ENCODE measurements at regions not wholly inside any gene's neighbourhood (a gene's known extent, or its start where the extent isn't known, plus 50 kb on each side); places are given as distances from the start of the nearest gene placed in this dataset.
A peak's percentile ranks its signal among the peaks of the same experiment; 100 is the strongest.
"Not testable (repeated sequence)": the region's sequence is repeated elsewhere in the genome, so short reads cannot be mapped to it uniquely, and the experiment has no call there.

GRCh38 chr3:66836363-66837152, 161.5 kb upstream of the KBTBD8 start:
- Mint-ChIP-seq H3K27me3 (ENCODE audit: insufficient read depth, unreplicated experiment) (peaks cover 2% of the 10 kb centered on the region), H3K36me3 (ENCODE audit: insufficient read depth, unreplicated experiment) (no peaks in the 10 kb centered on the region), H3K4me3 (ENCODE audit: unreplicated experiment) (no peak overlapping the region), H3K27ac (ENCODE audit: unreplicated experiment) (no peak overlapping the region), H3K9me3 (ENCODE audit: unreplicated experiment) (no peaks in the 10 kb centered on the region), H3K4me1 (ENCODE audit: low read depth, unreplicated experiment) (no peaks in the 10 kb centered on the region)
- ChIA-PET POLR2A (no interaction called here), CTCF (no interaction called here)
- DNase-seq: no peak
- Histone ChIP-seq H3K4me1 (0 out of 2 replicates have a peak, but pooled peaks cover under 1% of the 10 kb centered on the region), H3K9me3 (no peaks in the 10 kb centered on the region), H3K27me3 (replicated peaks; ENCODE audit: control insufficient read depth, insufficient read depth, low read length) (no peaks in the 10 kb centered on the region), H3K36me3 (ENCODE audit: control insufficient read depth, insufficient read depth, low read length) (no peaks in the 10 kb centered on the region), H3K4me3 (ENCODE audit: low read depth, low read length) (no peak overlapping the region)
- no TSS peak for BruUV-seq (replicated peaks)
- TF ChIP-seq, protein P1, sequence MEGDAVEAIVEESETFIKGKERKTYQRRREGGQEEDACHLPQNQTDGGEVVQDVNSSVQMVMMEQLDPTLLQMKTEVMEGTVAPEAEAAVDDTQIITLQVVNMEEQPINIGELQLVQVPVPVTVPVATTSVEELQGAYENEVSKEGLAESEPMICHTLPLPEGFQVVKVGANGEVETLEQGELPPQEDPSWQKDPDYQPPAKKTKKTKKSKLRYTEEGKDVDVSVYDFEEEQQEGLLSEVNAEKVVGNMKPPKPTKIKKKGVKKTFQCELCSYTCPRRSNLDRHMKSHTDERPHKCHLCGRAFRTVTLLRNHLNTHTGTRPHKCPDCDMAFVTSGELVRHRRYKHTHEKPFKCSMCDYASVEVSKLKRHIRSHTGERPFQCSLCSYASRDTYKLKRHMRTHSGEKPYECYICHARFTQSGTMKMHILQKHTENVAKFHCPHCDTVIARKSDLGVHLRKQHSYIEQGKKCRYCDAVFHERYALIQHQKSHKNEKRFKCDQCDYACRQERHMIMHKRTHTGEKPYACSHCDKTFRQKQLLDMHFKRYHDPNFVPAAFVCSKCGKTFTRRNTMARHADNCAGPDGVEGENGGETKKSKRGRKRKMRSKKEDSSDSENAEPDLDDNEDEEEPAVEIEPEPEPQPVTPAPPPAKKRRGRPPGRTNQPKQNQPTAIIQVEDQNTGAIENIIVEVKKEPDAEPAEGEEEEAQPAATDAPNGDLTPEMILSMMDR (IDR thresholded peaks at IDR 0.05; ENCODE audit: insufficient read depth in 1 of 2, low read depth in 1 of 2, low read length in 1 of 2, severe bottlenecking in 1 of 2, unreplicated experiment in 1 of 2): peak; percentile 11 to 30
- intact Hi-C loops (cut with micrococcal nuclease; ENCODE audit: unreplicated experiment): no loop called here

GRCh38 chr3:66838704-66839103, 159.4 kb upstream of the KBTBD8 start:
- H3K9me3 ChIP-seq: no peaks in the 10 kb centered on the region
- H3K9me3 Mint-ChIP-seq (ENCODE audit: unreplicated experiment): no peaks in the 10 kb centered on the region
- H3K36me3 Mint-ChIP-seq (ENCODE audit: insufficient read depth, unreplicated experiment): no peaks in the 10 kb centered on the region
- no peak for DNase-seq
- H3K36me3 ChIP-seq (ENCODE audit: control insufficient read depth, insufficient read depth, low read length): no peaks in the 10 kb centered on the region
- H3K4me3 ChIP-seq (ENCODE audit: low read depth, low read length): no peak overlapping the region
- ChIA-PET POLR2A (no interaction called here), CTCF (no interaction called here)
- 0 out of 2 replicates have a peak, but pooled peaks cover 8% of the 10 kb centered on the region for H3K4me1 ChIP-seq
- intact Hi-C loops (cut with micrococcal nuclease; ENCODE audit: unreplicated experiment): no loop called here
- no TSS peak for BruUV-seq (replicated peaks)
- H3K27ac Mint-ChIP-seq (ENCODE audit: unreplicated experiment): no peak overlapping the region
- H3K27me3 ChIP-seq (replicated peaks; ENCODE audit: control insufficient read depth, insufficient read depth, low read length): no peaks in the 10 kb centered on the region
- no peaks in the 10 kb centered on the region for H3K27me3 Mint-ChIP-seq (ENCODE audit: insufficient read depth, unreplicated experiment)
- no peak overlapping the region for H3K4me3 Mint-ChIP-seq (ENCODE audit: unreplicated experiment)
- H3K4me1 Mint-ChIP-seq (ENCODE audit: low read depth, unreplicated experiment): no peaks in the 10 kb centered on the region
- TF ChIP-seq, protein P1 (IDR thresholded peaks at IDR 0.05; ENCODE audit: insufficient read depth in 1 of 2, low read depth in 1 of 2, low read length in 1 of 2, severe bottlenecking in 1 of 2, unreplicated experiment in 1 of 2): no peak

GRCh38 chr3:66839508-66839907, 158.6 kb upstream of the KBTBD8 start:
- Histone ChIP-seq H3K9me3 (no peaks in the 10 kb centered on the region), H3K4me3 (ENCODE audit: low read depth, low read length) (no peak overlapping the region), H3K4me1 (0 out of 2 replicates have a peak, but pooled peaks cover 8% of the 10 kb centered on the region), H3K36me3 (ENCODE audit: control insufficient read depth, insufficient read depth, low read length) (no peaks in the 10 kb centered on the region), H3K27me3 (replicated peaks; ENCODE audit: control insufficient read depth, insufficient read depth, low read length) (no peaks in the 10 kb centered on the region)
- Mint-ChIP-seq H3K4me1 (ENCODE audit: low read depth, unreplicated experiment) (no peaks in the 10 kb centered on the region), H3K36me3 (ENCODE audit: insufficient read depth, unreplicated experiment) (no peaks in the 10 kb centered on the region), H3K27me3 (ENCODE audit: insufficient read depth, unreplicated experiment) (peaks cover 4% of the 10 kb centered on the region), H3K4me3 (ENCODE audit: unreplicated experiment) (no peak overlapping the region), H3K9me3 (ENCODE audit: unreplicated experiment) (no peaks in the 10 kb centered on the region), H3K27ac (ENCODE audit: unreplicated experiment) (no peak overlapping the region)
- no peak for DNase-seq
- TF ChIP-seq, protein P1 (IDR thresholded peaks at IDR 0.05; ENCODE audit: insufficient read depth in 1 of 2, low read depth in 1 of 2, low read length in 1 of 2, severe bottlenecking in 1 of 2, unreplicated experiment in 1 of 2): no peak
- no TSS peak for BruUV-seq (replicated peaks)
- intact Hi-C loops (cut with micrococcal nuclease; ENCODE audit: unreplicated experiment): no loop called here
- CTCF ChIA-PET: no interaction called here
- POLR2A ChIA-PET: no interaction called here

DNA sequence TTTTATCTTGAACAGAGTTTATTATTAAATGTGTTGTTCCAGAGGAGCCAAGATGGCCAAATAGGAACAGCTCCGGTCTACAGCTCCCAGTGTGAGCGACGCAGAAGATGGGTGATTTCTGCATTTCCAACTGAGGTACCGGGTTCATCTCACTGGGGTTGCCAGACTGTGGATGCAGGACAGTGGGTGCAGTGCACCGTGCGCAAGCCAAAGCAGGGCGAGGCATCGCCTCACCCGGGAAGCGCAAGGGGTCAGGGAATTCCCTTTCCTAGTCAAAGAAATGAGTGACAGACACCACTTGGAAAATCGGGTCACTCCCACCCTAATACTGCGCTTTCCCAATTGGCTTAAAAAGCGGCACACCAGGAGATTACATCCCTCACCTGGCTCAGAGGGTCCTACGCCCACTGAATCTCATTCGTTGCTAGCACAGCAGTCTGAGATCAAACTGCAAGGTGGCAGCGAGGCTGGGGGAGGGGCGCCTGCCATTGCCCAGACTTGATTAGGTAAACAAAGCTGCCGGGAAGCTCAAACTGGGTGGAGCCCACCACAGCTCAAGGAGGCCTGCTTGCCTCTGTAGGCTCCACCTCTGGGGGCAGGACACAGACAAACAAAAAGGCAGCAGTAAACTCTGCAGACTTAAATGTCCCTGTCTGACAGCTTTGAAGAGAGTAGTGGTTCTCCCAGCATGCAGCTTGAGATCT, 155.2 kb upstream of the KBTBD8 start:
- H3K4me1 Mint-ChIP-seq (ENCODE audit: low read depth, unreplicated experiment); H3K36me3 ChIP-seq (ENCODE audit: control insufficient read depth, insufficient read depth, low read length); H3K9me3 ChIP-seq; H3K4me3 ChIP-seq (ENCODE audit: low read depth, low read length); POLR2A ChIA-PET; BruUV-seq (replicated peaks); H3K27me3 Mint-ChIP-seq (ENCODE audit: insufficient read depth, unreplicated experiment); H3K27ac Mint-ChIP-seq (ENCODE audit: unreplicated experiment); H3K4me3 Mint-ChIP-seq (ENCODE audit: unreplicated experiment); DNase-seq; H3K4me1 ChIP-seq; intact Hi-C loops (cut with micrococcal nuclease; ENCODE audit: unreplicated experiment); H3K27me3 ChIP-seq (replicated peaks; ENCODE audit: control insufficient read depth, insufficient read depth, low read length); H3K36me3 Mint-ChIP-seq (ENCODE audit: insufficient read depth, unreplicated experiment); CTCF ChIA-PET: not testable (repeated sequence)
- peaks cover 11% of the 10 kb centered on the region for H3K9me3 Mint-ChIP-seq (ENCODE audit: unreplicated experiment)
